ENCODE measurements at regions not wholly inside any gene's neighbourhood (a gene's known extent, or its start where the extent isn't known, plus 50 kb on each side); places are given as distances from the start of the nearest gene placed in this dataset.

- TF ChIP-seq CTCF (IDR thresholded peaks at IDR 0.05): no peak
- Mint-ChIP-seq H3K4me1 (no peaks in the 10 kb centered on the region), H3K27ac (no peak overlapping the region), H3K9me3 (ENCODE audit: insufficient read depth) (no peaks in the 10 kb centered on the region), H3K27me3 (peaks cover 2% of the 10 kb centered on the region), H3K4me3 (no peak overlapping the region)
- ChIA-PET CTCF (no interaction called here), POLR2A (no interaction called here)
- intact Hi-C loops (cut with micrococcal nuclease): no loop called here
- H3K79me2 ChIP-seq (ENCODE audit: control insufficient read depth, insufficient read depth, low read length): no peaks in the 10 kb centered on the region
- no peak overlapping the region for H2AFZ ChIP-seq (ENCODE audit: insufficient read depth, low read depth, low read length, poor library complexity, severe bottlenecking)
- H4K20me1 ChIP-seq (ENCODE audit: control insufficient read depth, insufficient read depth, low read length, poor library complexity, severe bottlenecking): no peaks in the 10 kb centered on the region
- no peaks in the 10 kb centered on the region for H3K27me3 ChIP-seq (replicated peaks in 1 of 4; ENCODE audit: control extremely low read depth in 1 of 4, control insufficient read depth in 3 of 4, insufficient read depth in 4 of 4, low read length in 3 of 4)
- no peak for DNase-seq
- H3K4me2 ChIP-seq (replicated peaks; ENCODE audit: low read depth, low read length, poor library complexity, severe bottlenecking): no peak overlapping the region
- H3K27ac ChIP-seq (ENCODE audit: low read length in 2 of 2): no peak overlapping the region
- H3K4me3 ChIP-seq (ENCODE audit: control extremely low read depth in 1 of 5, extremely low read depth in 1 of 5, insufficient read depth in 1 of 5, low read depth in 2 of 5, low read length in 4 of 5): no peak overlapping the region
- no peaks in the 10 kb centered on the region for H3K4me1 ChIP-seq (ENCODE audit: control insufficient read depth in 2 of 2, insufficient read depth in 2 of 2, low read length in 2 of 2)
- no peak overlapping the region for H3K9ac ChIP-seq (ENCODE audit: low read length)
- ATAC-seq (ENCODE audit: low read depth): no peak
- no peaks in the 10 kb centered on the region for H3K9me3 ChIP-seq (ENCODE audit: control extremely low read depth in 1 of 3, control insufficient read depth in 2 of 3, insufficient read depth in 1 of 3, low read length in 2 of 3)
- H3K36me3 ChIP-seq (replicated peaks in 1 of 2; ENCODE audit: control extremely low read depth in 1 of 2, control insufficient read depth in 1 of 2, extremely low read depth in 1 of 2, insufficient read depth in 2 of 2, low read length in 1 of 2): no peaks in the 10 kb centered on the region
- 93% methylated on average over 4 of the region's 6 CpGs for WGBS (ENCODE audit: insufficient coverage)
Observed at GRCh38 chr7:19920166-19920565, 146.7 kb upstream of the TMEM196 start.

GRCh38 chr7:19919261-19920095, 146.1 kb upstream of the TMEM196 start:
- no peak overlapping the region for H3K27ac ChIP-seq (ENCODE audit: low read length in 2 of 2)

More at GRCh38 chr7:19919261-19920095, 146.1 kb upstream of the TMEM196 start:
- Histone ChIP-seq H3K9me3 (ENCODE audit: control extremely low read depth in 1 of 3, control insufficient read depth in 2 of 3, insufficient read depth in 1 of 3, low read length in 2 of 3) (no peaks in the 10 kb centered on the region), H3K4me2 (replicated peaks; ENCODE audit: low read depth, low read length, poor library complexity, severe bottlenecking) (no peak overlapping the region), H3K36me3 (replicated peaks in 1 of 2; ENCODE audit: control extremely low read depth in 1 of 2, control insufficient read depth in 1 of 2, extremely low read depth in 1 of 2, insufficient read depth in 2 of 2, low read length in 1 of 2) (no peaks in the 10 kb centered on the region), H3K4me1 (ENCODE audit: control insufficient read depth in 2 of 2, insufficient read depth in 2 of 2, low read length in 2 of 2) (no peaks in the 10 kb centered on the region), H3K79me2 (ENCODE audit: control insufficient read depth, insufficient read depth, low read length) (no peaks in the 10 kb centered on the region), H3K27me3 (replicated peaks in 1 of 4; ENCODE audit: control extremely low read depth in 1 of 4, control insufficient read depth in 3 of 4, insufficient read depth in 4 of 4, low read length in 3 of 4) (no peaks in the 10 kb centered on the region), H3K9ac (ENCODE audit: low read length) (no peak overlapping the region), H2AFZ (ENCODE audit: insufficient read depth, low read depth, low read length, poor library complexity, severe bottlenecking) (no peak overlapping the region), H3K4me3 (ENCODE audit: control extremely low read depth in 1 of 5, extremely low read depth in 1 of 5, insufficient read depth in 1 of 5, low read depth in 2 of 5, low read length in 4 of 5) (no peak overlapping the region), H4K20me1 (ENCODE audit: control insufficient read depth, insufficient read depth, low read length, poor library complexity, severe bottlenecking) (no peaks in the 10 kb centered on the region)
- TF ChIP-seq CTCF (IDR thresholded peaks at IDR 0.05): no peak
- TF ChIP-seq EZH2 (IDR thresholded peaks at IDR 0.05; ENCODE audit: borderline replicate concordance, insufficient read depth, low read depth, low read length, poor library complexity, severe bottlenecking): no peak
- POLR2A ChIA-PET: no interaction called here
- WGBS (ENCODE audit: insufficient coverage): no CpG with 5 or more reads among the region's 6 CpGs
- peaks cover 2% of the 10 kb centered on the region for H3K27me3 Mint-ChIP-seq
- no peaks in the 10 kb centered on the region for H3K4me1 Mint-ChIP-seq
- no peak overlapping the region for H3K27ac Mint-ChIP-seq
- CTCF ChIA-PET: no interaction called here
- no peak overlapping the region for H3K4me3 Mint-ChIP-seq
- DNase-seq: no peak
- intact Hi-C loops (cut with micrococcal nuclease): no loop called here
- no peak for ATAC-seq (ENCODE audit: low read depth)
- H3K9me3 Mint-ChIP-seq (ENCODE audit: insufficient read depth): no peaks in the 10 kb centered on the region
